ENCODE measurements at regions not wholly inside any gene's neighbourhood (a gene's known extent, or its start where the extent isn't known, plus 50 kb on each side); places are given as distances from the start of the nearest gene placed in this dataset.

DNA sequence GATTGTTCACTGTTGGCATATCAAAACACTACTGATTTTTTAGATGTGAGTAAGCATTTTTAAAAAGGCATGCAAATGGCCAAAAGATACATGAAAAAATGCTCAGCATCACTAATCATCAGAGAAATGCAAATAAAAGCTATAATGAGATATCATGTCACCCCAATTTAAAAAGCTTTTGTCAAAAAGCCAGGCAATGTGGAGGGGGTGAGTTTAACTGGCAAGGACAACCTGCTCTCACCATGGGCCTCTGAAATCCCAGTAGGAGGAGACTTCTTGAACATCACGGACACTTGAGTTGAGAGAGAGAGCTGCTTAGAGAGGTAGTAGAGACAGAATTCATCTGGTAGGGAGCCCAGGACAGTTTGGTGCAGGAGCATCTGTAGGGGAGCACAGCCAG, 347.1 kb upstream of the MPDZ start:
- TF ChIP-seq JUND (IDR thresholded peaks at IDR 0.05): no peak
- no peak for TF ChIP-seq GABPA (IDR thresholded peaks at IDR 0.05 in 1 of 2, conservative IDR thresholded peaks at IDR 0.05 in 1 of 2)
